ENCODE measurements at regions not wholly inside any gene's neighbourhood (a gene's known extent, or its start where the extent isn't known, plus 50 kb on each side); places are given as distances from the start of the nearest gene placed in this dataset.

DNA sequence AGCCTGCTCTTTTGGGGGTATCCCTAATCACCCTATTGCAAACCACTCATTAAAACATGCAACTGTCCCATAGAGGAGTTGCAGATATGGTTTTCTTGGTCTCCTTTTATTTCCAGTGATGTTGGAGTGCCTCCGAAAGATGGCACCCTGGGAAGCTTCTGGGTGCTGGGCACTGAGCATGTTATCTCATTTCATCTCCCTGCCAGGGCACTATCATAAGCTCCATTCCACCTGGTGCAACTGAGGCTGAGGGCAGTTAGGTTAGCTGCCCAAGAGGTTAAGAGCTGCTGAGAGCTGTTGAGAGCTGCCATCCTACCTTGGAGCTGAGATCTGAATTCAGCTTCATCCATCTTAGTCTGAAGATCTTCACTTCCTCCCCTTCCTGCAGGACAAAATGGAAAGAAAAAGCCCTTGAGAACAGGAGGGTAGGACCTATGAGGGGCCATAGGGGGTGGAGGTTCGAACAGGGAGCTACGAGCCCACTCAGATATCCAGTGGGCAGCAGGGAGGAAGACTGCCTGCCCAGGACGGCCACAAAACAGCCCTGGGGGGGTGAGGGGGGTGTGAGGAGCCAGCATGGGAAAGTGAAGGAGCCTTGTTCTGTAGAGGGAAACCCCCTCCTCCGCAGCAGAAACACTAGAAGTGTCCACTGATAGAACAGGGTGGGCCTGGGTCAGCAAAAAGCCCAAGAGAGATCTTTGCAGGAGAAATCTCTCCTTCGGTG, 202.5 kb downstream of the ZFP36L2 start:
- no peak overlapping the region for H3K4me3 ChIP-seq (ENCODE audit: control insufficient read depth, low read depth, low read length)
- TF ChIP-seq, protein P1, sequence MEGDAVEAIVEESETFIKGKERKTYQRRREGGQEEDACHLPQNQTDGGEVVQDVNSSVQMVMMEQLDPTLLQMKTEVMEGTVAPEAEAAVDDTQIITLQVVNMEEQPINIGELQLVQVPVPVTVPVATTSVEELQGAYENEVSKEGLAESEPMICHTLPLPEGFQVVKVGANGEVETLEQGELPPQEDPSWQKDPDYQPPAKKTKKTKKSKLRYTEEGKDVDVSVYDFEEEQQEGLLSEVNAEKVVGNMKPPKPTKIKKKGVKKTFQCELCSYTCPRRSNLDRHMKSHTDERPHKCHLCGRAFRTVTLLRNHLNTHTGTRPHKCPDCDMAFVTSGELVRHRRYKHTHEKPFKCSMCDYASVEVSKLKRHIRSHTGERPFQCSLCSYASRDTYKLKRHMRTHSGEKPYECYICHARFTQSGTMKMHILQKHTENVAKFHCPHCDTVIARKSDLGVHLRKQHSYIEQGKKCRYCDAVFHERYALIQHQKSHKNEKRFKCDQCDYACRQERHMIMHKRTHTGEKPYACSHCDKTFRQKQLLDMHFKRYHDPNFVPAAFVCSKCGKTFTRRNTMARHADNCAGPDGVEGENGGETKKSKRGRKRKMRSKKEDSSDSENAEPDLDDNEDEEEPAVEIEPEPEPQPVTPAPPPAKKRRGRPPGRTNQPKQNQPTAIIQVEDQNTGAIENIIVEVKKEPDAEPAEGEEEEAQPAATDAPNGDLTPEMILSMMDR (conservative IDR thresholded peaks at IDR 0.05; ENCODE audit: control insufficient read depth, insufficient read depth, low read depth, low read length) = no peak
- DNase-seq (ENCODE audit: low read depth) = no peak

DNA sequence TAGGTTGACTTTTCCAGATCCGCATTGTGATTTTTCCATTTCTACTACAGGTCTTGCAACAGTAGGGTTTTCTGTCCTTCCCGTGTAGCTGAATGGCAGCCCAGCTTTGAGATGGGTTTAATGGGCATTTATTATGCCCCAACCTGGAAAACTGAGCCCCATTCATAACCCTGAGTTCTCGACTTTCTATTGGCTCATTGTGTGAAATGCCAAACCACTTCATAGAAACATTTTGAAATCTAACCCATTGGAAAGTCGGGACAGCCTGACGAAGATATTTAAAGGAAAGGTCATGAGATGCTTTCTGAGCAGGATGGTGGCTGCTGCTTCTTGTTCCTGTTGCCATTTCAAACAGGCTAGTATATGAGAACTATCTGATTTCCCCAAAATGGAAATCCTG, 203.5 kb downstream of the ZFP36L2 start:
- no peak for DNase-seq (ENCODE audit: low read depth)
- H3K4me3 ChIP-seq (ENCODE audit: control insufficient read depth, low read depth, low read length) = no peak overlapping the region
- TF ChIP-seq, protein P1 (conservative IDR thresholded peaks at IDR 0.05; ENCODE audit: control insufficient read depth, insufficient read depth, low read depth, low read length) = no peak

DNA sequence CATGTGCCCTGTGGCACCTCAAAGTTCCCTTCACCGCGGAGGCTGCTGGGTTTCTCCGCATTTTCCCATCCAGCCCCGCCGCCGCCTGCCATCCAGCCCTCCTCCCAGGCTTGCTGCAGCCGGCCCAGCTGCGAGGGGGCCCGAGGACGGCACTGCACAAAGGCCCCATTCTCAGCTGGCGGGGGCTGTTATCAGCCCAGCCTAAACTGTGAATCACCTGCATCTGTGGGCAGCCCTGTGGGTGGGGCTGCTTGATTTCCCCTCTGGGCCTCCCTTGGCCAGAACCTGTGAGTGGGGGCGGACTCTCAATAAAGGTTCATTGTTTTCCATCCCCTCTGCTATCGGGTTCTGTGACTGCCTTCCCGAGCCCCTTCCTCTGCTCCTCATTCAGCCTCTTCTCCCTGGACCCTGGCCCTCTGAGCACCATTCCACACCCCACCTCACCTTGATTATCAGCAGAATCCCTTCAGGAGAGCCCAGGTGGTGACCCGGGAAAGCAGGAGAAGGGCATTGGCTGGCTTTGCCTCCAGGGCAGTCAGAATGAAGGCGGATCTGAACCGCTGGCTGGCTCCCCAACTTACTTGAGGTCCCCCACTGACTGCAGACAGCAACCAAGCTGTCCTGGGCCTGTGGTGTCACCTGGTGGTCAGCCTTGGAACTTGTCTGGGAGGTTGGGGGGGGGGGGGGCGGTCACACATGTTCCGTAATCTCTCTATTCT, 204.5 kb downstream of the ZFP36L2 start:
- no peak for DNase-seq (ENCODE audit: low read depth)
- TF ChIP-seq, protein P1 (conservative IDR thresholded peaks at IDR 0.05; ENCODE audit: control insufficient read depth, insufficient read depth, low read depth, low read length) = peak; percentile 33
- H3K4me3 ChIP-seq (ENCODE audit: control insufficient read depth, low read depth, low read length) = no peak overlapping the region

DNA sequence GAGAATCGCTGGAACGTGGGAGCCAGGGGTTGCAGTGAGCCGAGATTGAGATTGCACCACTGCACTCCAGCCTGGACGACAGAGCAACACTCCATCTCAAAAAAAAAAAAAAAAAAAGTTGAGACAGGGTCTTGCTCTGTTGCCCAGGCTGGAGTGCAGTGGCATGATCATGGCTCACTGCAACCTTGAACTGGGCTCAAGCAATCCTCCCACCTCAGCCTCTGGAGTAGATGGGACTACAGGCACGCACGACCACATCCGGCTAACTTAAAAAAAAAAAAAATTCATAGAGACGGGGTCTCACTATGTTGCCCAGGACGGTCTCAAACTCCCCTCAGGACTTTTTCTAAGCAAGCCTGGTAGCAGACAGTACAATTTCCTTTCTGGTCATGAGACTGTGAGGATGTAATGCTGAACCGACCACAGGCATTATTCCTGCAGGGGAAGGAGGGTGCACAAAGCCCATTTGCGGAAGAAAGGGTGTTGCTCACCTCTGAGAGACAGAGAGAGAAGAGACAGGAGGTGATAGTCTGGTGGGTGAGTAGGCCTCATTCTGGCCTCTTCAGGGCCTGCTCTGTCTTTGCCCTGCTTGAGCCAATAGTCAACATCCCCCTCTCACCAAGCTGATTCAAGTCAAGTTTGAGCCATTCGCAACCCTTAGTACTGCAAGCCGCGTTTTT, 205.3 kb downstream of the ZFP36L2 start:
- TF ChIP-seq, protein P1 (conservative IDR thresholded peaks at IDR 0.05; ENCODE audit: control insufficient read depth, insufficient read depth, low read depth, low read length) = no peak
- H3K4me3 ChIP-seq (ENCODE audit: control insufficient read depth, low read depth, low read length) = no peak overlapping the region
- no peak for DNase-seq (ENCODE audit: low read depth)

DNA sequence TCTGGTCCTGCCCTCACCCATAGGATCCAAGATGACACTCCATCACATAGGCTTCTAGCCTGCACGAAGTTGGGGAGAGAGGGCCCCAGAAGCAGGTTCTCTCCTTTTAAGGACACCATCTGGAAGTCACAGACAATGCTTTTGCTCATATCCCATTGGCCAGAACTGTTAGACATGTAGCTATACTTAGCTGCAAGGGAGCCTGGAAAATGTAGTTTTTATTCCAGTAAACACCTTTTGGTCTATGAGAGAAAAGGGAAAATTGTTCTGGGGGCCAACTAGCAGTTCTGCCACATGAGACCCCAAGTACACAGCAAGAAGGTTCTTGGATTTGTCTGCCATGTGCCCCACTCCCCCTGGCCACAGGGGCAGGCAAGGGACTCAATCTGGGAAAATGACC, 206.1 kb downstream of the ZFP36L2 start:
- TF ChIP-seq, protein P1 (conservative IDR thresholded peaks at IDR 0.05; ENCODE audit: control insufficient read depth, insufficient read depth, low read depth, low read length) = no peak
- H3K4me3 ChIP-seq (ENCODE audit: control insufficient read depth, low read depth, low read length) = no peak overlapping the region
- no peak for DNase-seq (ENCODE audit: low read depth)

DNA sequence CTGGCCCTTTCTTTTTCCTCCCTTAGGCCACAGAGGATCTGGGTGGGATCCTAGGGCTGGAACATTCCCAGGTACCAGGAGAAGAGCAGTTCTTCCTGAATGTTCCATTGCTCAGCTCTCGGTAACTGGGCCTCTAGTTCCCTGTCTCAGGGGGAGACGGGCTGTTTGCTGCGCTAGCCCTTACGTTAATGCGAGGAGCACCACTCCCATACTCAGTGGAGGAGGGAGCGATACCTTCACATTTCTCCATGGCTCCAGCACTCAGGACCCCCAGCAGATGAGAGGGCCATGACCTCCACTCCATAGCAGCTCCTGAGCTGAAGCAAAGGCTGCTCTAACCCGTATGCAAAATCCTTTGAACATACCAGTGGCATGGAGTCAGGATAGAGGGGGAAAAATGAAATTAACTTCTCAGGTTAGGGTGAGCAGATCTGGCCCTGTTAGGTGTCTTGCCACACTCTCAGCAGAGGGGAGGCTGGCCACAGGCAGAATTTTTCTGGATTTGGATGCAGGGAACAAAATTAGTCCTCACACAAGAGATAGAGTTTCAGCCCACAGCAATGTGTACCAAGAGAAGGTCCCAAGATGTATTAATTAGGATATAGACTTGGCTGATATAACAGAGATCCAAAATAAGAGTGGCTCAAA, 206.7 kb downstream of the ZFP36L2 start:
- TF ChIP-seq, protein P1 (conservative IDR thresholded peaks at IDR 0.05; ENCODE audit: control insufficient read depth, insufficient read depth, low read depth, low read length) = no peak
- no peak overlapping the region for H3K4me3 ChIP-seq (ENCODE audit: control insufficient read depth, low read depth, low read length)
- no peak for DNase-seq (ENCODE audit: low read depth)

Measured in fibroblast of mammary gland (primary cell).